ENCODE measurements at regions not wholly inside any gene's neighbourhood (a gene's known extent, or its start where the extent isn't known, plus 50 kb on each side); places are given as distances from the start of the nearest gene placed in this dataset.

DNA sequence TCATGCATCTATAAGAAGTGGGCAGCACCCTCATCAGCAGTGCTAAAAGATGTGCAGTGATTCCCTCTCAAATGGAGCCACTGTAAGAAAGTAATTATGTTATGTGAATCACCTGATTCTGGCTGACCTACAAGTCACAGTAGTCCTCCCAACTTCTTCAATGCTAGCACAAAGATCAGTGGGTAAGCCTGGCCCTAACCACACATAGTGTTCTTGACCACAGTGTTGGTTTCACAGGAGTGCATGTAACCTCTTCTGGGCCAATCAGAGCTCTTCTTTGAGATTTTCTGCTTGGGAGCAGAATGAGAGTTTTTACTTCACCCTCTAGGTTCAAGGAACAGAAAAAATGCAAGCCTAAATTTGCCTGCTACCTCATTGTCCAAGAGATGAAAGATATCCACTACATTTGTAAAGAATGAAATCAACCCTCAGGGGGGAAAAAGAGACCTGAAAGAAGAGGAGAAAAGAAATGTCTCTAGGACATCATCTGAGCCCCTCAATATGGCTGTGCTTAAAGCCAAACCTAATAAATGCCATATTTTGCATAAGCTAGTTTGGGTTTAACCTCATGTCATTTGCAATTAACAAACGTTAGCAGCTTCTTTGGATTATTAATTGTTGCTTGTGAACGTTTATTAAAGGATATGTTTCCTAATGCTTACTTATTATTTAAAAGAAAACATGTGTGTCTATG, 65.3 kb upstream of the ADRB2 start:
- no peaks in the 10 kb centered on the region for H3K36me3 ChIP-seq (replicated peaks in 1 of 2; ENCODE audit: control insufficient read depth in 1 of 2, insufficient read depth in 2 of 2, low read length in 1 of 2)
- no peaks in the 10 kb centered on the region for H3K9me2 ChIP-seq
- TF ChIP-seq, protein P1, sequence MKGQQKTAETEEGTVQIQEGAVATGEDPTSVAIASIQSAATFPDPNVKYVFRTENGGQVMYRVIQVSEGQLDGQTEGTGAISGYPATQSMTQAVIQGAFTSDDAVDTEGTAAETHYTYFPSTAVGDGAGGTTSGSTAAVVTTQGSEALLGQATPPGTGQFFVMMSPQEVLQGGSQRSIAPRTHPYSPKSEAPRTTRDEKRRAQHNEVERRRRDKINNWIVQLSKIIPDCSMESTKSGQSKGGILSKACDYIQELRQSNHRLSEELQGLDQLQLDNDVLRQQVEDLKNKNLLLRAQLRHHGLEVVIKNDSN (IDR thresholded peaks at IDR 0.05; ENCODE audit: borderline replicate concordance, low read depth) = no peak
- no peak for TF ChIP-seq FOSL2 (IDR thresholded peaks at IDR 0.05; ENCODE audit: borderline replicate concordance, low read depth)
- no peak for TF ChIP-seq RFX5 (IDR thresholded peaks at IDR 0.05; ENCODE audit: low read length)
- no peak for TF ChIP-seq JUND (IDR thresholded peaks at IDR 0.05)
- TF ChIP-seq NFIC (IDR thresholded peaks at IDR 0.05; ENCODE audit: borderline replicate concordance) = no peak
- TF ChIP-seq MXI1 (IDR thresholded peaks at IDR 0.05; ENCODE audit: low read depth, low read length) = no peak
- TF ChIP-seq TAF1 (IDR thresholded peaks at IDR 0.05; ENCODE audit: borderline replicate concordance, low read depth, low read length) = no peak
- no peak for TF ChIP-seq CHD2 (IDR thresholded peaks at IDR 0.05; ENCODE audit: low read length, partially characterized antibody)
- TF ChIP-seq FOXJ3 (CRISPR knock-in tag; IDR thresholded peaks at IDR 0.05) = no peak
- no peaks in the 10 kb centered on the region for H4K20me1 ChIP-seq (ENCODE audit: insufficient read depth)
- peaks cover 10% of the 10 kb centered on the region; the same call in 1 of the 2 replicates for H3K9me3 ChIP-seq
- ChIA-PET CTCF (interaction anchor here (1.4 to 2.3 kb wide), 3 partner anchors 20 to 275 kb away, joined by 5 to 9 read pairs (median 5); no protein-coding TSS in a partner anchor), POLR2A (no interaction called here)
- no peak overlapping the region for H3K9ac ChIP-seq
- H3K27ac ChIP-seq (ENCODE audit: low read depth in 2 of 2, low read length in 1 of 2) = no peak overlapping the region
- no peak overlapping the region for H2AFZ ChIP-seq (ENCODE audit: low read depth)
- DNase-seq = no peak
- 0% methylated on average over 2 of the region's 2 CpGs for WGBS (ENCODE audit: low lambda C conversion rate)
- H3K4me1 ChIP-seq (ENCODE audit: control insufficient read depth in 1 of 2, insufficient read depth in 2 of 2, low read depth in 1 of 2, low read length in 1 of 2) = no peaks in the 10 kb centered on the region
- no peak overlapping the region for H3K4me2 ChIP-seq
- H3F3A ChIP-seq (replicated peaks; ENCODE audit: insufficient read depth) = no peaks in the 10 kb centered on the region
- H3K27me3 ChIP-seq (ENCODE audit: insufficient read depth) = no peaks in the 10 kb centered on the region
- no peak overlapping the region for H3K4me3 ChIP-seq (ENCODE audit: low read depth in 2 of 2, low read length in 1 of 2)
- H3K79me2 ChIP-seq (ENCODE audit: insufficient read depth) = no peaks in the 10 kb centered on the region

- no peak for TF ChIP-seq RXRA (IDR thresholded peaks at IDR 0.05; ENCODE audit: borderline replicate concordance, low read depth)
- TF ChIP-seq PBX3 (IDR thresholded peaks at IDR 0.05) = no peak
- no peak for TF ChIP-seq JUND (IDR thresholded peaks at IDR 0.05)
- TF ChIP-seq, protein P2, sequence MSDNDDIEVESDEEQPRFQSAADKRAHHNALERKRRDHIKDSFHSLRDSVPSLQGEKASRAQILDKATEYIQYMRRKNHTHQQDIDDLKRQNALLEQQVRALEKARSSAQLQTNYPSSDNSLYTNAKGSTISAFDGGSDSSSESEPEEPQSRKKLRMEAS (IDR thresholded peaks at IDR 0.05; ENCODE audit: low read depth) = no peak
- no peak for TF ChIP-seq NFIC (IDR thresholded peaks at IDR 0.05; ENCODE audit: borderline replicate concordance)
- TF ChIP-seq GABPA (IDR thresholded peaks at IDR 0.05; ENCODE audit: low read depth) = no peak
- TF ChIP-seq, protein P1 (IDR thresholded peaks at IDR 0.05; ENCODE audit: borderline replicate concordance, low read depth) = no peak
- no peak for TF ChIP-seq MEF2A (IDR thresholded peaks at IDR 0.05; ENCODE audit: borderline replicate concordance, low read depth)
- no peak for TF ChIP-seq SIN3A (IDR thresholded peaks at IDR 0.05; ENCODE audit: borderline replicate concordance, low read depth, low read length)
- no peak for TF ChIP-seq ELF1 (IDR thresholded peaks at IDR 0.05)
- no peak for TF ChIP-seq SMC3 (IDR thresholded peaks at IDR 0.05; ENCODE audit: low read depth, low read length)
- H3K36me3 ChIP-seq (replicated peaks in 1 of 2; ENCODE audit: control insufficient read depth in 1 of 2, insufficient read depth in 2 of 2, low read length in 1 of 2) = no peaks in the 10 kb centered on the region
- DNase-seq = no peak
- H3F3A ChIP-seq (replicated peaks; ENCODE audit: insufficient read depth) = no peaks in the 10 kb centered on the region
- no peaks in the 10 kb centered on the region for H3K4me1 ChIP-seq (ENCODE audit: control insufficient read depth in 1 of 2, insufficient read depth in 2 of 2, low read depth in 1 of 2, low read length in 1 of 2)
- H3K4me2 ChIP-seq = no peak overlapping the region
- WGBS (ENCODE audit: low lambda C conversion rate) = 44% methylated on average over 1 of the region's 1 CpG
- POLR2A ChIA-PET = no interaction called here
- H3K9ac ChIP-seq = no peak overlapping the region
- H3K27me3 ChIP-seq (ENCODE audit: insufficient read depth) = no peaks in the 10 kb centered on the region
- H3K4me3 ChIP-seq (ENCODE audit: low read depth in 2 of 2, low read length in 1 of 2) = no peak overlapping the region
- H3K27ac ChIP-seq (ENCODE audit: low read depth in 2 of 2, low read length in 1 of 2) = no peak overlapping the region
- CTCF ChIA-PET = interaction anchor here (0.7 to 1.8 kb wide), 5 partner anchors 8 to 351 kb away, joined by 3 to 5 read pairs (median 3); no protein-coding TSS in a partner anchor
- no peaks in the 10 kb centered on the region for H4K20me1 ChIP-seq (ENCODE audit: insufficient read depth)
- no peaks in the 10 kb centered on the region for H3K9me3 ChIP-seq
- H3K9me2 ChIP-seq = no peaks in the 10 kb centered on the region
- no peaks in the 10 kb centered on the region for H3K79me2 ChIP-seq (ENCODE audit: insufficient read depth)
- no peak overlapping the region for H2AFZ ChIP-seq (ENCODE audit: low read depth)
These were observed 62.4 kb upstream of the ADRB2 start for GRCh38 chr5:148763996-148764395.
